ENCODE measurements at regions not wholly inside any gene's neighbourhood (a gene's known extent, or its start where the extent isn't known, plus 50 kb on each side); places are given as distances from the start of the nearest gene placed in this dataset.

- Histone ChIP-seq H3K79me2 (ENCODE audit: insufficient read depth, low read length) (no peaks in the 10 kb centered on the region), H3K27ac (ENCODE audit: low read depth, low read length) (no peak overlapping the region), H3K9me3 (ENCODE audit: control insufficient read depth in 1 of 2, insufficient read depth in 1 of 2, low read depth in 1 of 2, low read length in 2 of 2) (no peaks in the 10 kb centered on the region), H3K9ac (ENCODE audit: low read length) (no peak overlapping the region), H3K27me3 (ENCODE audit: insufficient read depth, low read length) (no peaks in the 10 kb centered on the region; the same call in none of the 2 replicates), H3K9me2 (ENCODE audit: insufficient read depth) (no peaks in the 10 kb centered on the region), H3K4me1 (ENCODE audit: control insufficient read depth in 1 of 2, insufficient read depth in 2 of 2, low read length in 2 of 2) (no peaks in the 10 kb centered on the region), H2AFZ (ENCODE audit: low read depth, low read length, poor library complexity, severe bottlenecking) (no peak overlapping the region), H3K36me3 (ENCODE audit: control insufficient read depth in 1 of 2, insufficient read depth in 2 of 2, low read length in 2 of 2) (no peaks in the 10 kb centered on the region), H3K4me3 (replicated peaks in 1 of 2; ENCODE audit: low read depth in 1 of 2, low read length in 2 of 2) (no peak overlapping the region), H3K4me2 (ENCODE audit: low read length) (no peak overlapping the region), H4K20me1 (ENCODE audit: insufficient read depth) (no peaks in the 10 kb centered on the region; the same call in 1 of the 2 replicates)
- BruUV-seq (replicated peaks): no TSS peak
- ChIA-PET POLR2A (no interaction called here), CTCF (no interaction called here), RAD21 (ENCODE audit: low non-redundant PET in 1 of 2, low total read pairs in 2 of 2, uncharacterized antibody in 2 of 2, unreplicated experiment in 2 of 2) (no interaction called here)
- TF ChIP-seq, protein P1, sequence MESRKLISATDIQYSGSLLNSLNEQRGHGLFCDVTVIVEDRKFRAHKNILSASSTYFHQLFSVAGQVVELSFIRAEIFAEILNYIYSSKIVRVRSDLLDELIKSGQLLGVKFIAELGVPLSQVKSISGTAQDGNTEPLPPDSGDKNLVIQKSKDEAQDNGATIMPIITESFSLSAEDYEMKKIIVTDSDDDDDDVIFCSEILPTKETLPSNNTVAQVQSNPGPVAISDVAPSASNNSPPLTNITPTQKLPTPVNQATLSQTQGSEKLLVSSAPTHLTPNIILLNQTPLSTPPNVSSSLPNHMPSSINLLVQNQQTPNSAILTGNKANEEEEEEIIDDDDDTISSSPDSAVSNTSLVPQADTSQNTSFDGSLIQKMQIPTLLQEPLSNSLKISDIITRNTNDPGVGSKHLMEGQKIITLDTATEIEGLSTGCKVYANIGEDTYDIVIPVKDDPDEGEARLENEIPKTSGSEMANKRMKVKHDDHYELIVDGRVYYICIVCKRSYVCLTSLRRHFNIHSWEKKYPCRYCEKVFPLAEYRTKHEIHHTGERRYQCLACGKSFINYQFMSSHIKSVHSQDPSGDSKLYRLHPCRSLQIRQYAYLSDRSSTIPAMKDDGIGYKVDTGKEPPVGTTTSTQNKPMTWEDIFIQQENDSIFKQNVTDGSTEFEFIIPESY (IDR thresholded peaks at IDR 0.05; ENCODE audit: extremely low read depth, insufficient replicate concordance, low read length): no peak
- no peak for TF ChIP-seq SRF (IDR thresholded peaks at IDR 0.05; ENCODE audit: low read depth)
- TF ChIP-seq ELF1 (IDR thresholded peaks at IDR 0.05; ENCODE audit: borderline replicate concordance, low read depth): no peak
- TF ChIP-seq EGR1 (IDR thresholded peaks at IDR 0.05; ENCODE audit: low read depth): no peak
- TF ChIP-seq CBX3 (IDR thresholded peaks at IDR 0.05; ENCODE audit: low read depth): no peak
- no peak for TF ChIP-seq ZFX (IDR thresholded peaks at IDR 0.05)
- TF ChIP-seq REST (IDR thresholded peaks at IDR 0.05; ENCODE audit: low read depth): no peak
- no peak for TF ChIP-seq EZH2phosphoT487 (IDR thresholded peaks at IDR 0.05; ENCODE audit: borderline replicate concordance)
- TF ChIP-seq TCF7L2 (IDR thresholded peaks at IDR 0.05; ENCODE audit: borderline replicate concordance, extremely low read depth, insufficient read depth, insufficient read length): no peak
- TF ChIP-seq POLR2AphosphoS5 (IDR thresholded peaks at IDR 0.05; ENCODE audit: low read depth, low read length): no peak
- TF ChIP-seq SIN3A (IDR thresholded peaks at IDR 0.05; ENCODE audit: low read depth): no peak
- TF ChIP-seq FOSL1 (IDR thresholded peaks at IDR 0.05; ENCODE audit: low read depth): no peak
- TF ChIP-seq YY1 (IDR thresholded peaks at IDR 0.05; ENCODE audit: extremely low read depth, insufficient replicate concordance, low read depth, low read length): no peak
- TF ChIP-seq MAX (IDR thresholded peaks at IDR 0.05): no peak
- no peak for TF ChIP-seq EZH2 (IDR thresholded peaks at IDR 0.05)
- no peak for TF ChIP-seq JUND (IDR thresholded peaks at IDR 0.05)
- TF ChIP-seq, protein P2, sequence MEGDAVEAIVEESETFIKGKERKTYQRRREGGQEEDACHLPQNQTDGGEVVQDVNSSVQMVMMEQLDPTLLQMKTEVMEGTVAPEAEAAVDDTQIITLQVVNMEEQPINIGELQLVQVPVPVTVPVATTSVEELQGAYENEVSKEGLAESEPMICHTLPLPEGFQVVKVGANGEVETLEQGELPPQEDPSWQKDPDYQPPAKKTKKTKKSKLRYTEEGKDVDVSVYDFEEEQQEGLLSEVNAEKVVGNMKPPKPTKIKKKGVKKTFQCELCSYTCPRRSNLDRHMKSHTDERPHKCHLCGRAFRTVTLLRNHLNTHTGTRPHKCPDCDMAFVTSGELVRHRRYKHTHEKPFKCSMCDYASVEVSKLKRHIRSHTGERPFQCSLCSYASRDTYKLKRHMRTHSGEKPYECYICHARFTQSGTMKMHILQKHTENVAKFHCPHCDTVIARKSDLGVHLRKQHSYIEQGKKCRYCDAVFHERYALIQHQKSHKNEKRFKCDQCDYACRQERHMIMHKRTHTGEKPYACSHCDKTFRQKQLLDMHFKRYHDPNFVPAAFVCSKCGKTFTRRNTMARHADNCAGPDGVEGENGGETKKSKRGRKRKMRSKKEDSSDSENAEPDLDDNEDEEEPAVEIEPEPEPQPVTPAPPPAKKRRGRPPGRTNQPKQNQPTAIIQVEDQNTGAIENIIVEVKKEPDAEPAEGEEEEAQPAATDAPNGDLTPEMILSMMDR (IDR thresholded peaks at IDR 0.05 in 2 of 3, conservative IDR thresholded peaks at IDR 0.05 in 1 of 3; ENCODE audit: borderline replicate concordance in 1 of 3, insufficient read depth in 1 of 3, low read depth in 2 of 3, low read length in 2 of 3): no peak
- TF ChIP-seq SP1 (IDR thresholded peaks at IDR 0.05; ENCODE audit: low read depth): no peak
- DNase-seq (ENCODE audit: low read depth, low spot score) (no peak), ATAC-seq (no peak)
- intact Hi-C loops (cut with micrococcal nuclease): no loop called here
Measured at GRCh38 chr6:115819506-115819905, 241.2 kb downstream of the FRK start.
